CD14-positive monocyte (primary cell): ENCODE measurements at regions not wholly inside any gene's neighbourhood (a gene's known extent, or its start where the extent isn't known, plus 50 kb on each side); places are given as distances from the start of the nearest gene placed in this dataset.

Experiments
- DNase-seq, 3 donors: peaks; one replicate each; pipeline ENCODE4 v3.0.0-alpha.2; 2011 to 2022
- H2AFZ ChIP-seq: 2 replicates; pipeline ENCODE4 v1.6.0; 2012; ENCODE audit warnings: mild to moderate bottlenecking, low read depth, low read length, inconsistent platforms; ENCODE audit not compliant: insufficient read depth, poor library complexity, severe bottlenecking
- H3K27ac ChIP-seq, 2 donors: 1 replicate in 1 of 2; 2 replicates in 1 of 2; pipeline ENCODE4 v1.5.1; 2012 to 2013; ENCODE audit warnings: low read length in 2 of 2, control low read depth in 1 of 2, inconsistent platforms in 1 of 2, low read depth in 1 of 2, mild to moderate bottlenecking in 1 of 2
- H3K27me3 ChIP-seq, 2 donors: one replicate each; pipeline versions ENCODE4 v1.6.0 to v1.6.1; 2011 to 2013; ENCODE audit warnings: low read length in 2 of 2; ENCODE audit not compliant: control insufficient read depth in 2 of 2, insufficient read depth in 2 of 2
- H3K36me3 ChIP-seq, 2 donors: replicated peaks in 1 of 2; 1 replicate in 1 of 2; 2 replicates in 1 of 2; pipeline versions ENCODE4 v1.5.1 to v1.6.1; 2012 to 2013; ENCODE audit warnings: low read length in 2 of 2, control low read depth in 1 of 2, inconsistent platforms in 1 of 2, mild to moderate bottlenecking in 1 of 2; ENCODE audit not compliant: insufficient read depth in 2 of 2, control insufficient read depth in 1 of 2
- H3K4me1 ChIP-seq, 2 donors: 1 replicate in 1 of 2; 2 replicates in 1 of 2; pipeline versions ENCODE4 v1.5.1 to v1.6.1; 2012 to 2013; ENCODE audit warnings: low read length in 2 of 2, control low read depth in 1 of 2, inconsistent platforms in 1 of 2, mild to moderate bottlenecking in 1 of 2, moderate library complexity in 1 of 2; ENCODE audit not compliant: insufficient read depth in 2 of 2, control insufficient read depth in 1 of 2
- H3K4me2 ChIP-seq: replicated peaks from 2 replicates; pipeline ENCODE3; 2012; ENCODE audit warnings: low read length, moderate library complexity, mild to moderate bottlenecking; ENCODE audit not compliant: poor library complexity, severe bottlenecking; ENCODE audit errors: extremely low read depth
- H3K4me3 ChIP-seq, 3 experiments: fragments of 200-600 bp in 1 of 3; sonication (generic) in 1 of 3; replicated peaks in 1 of 3; 1 replicate in 2 of 3; 2 replicates in 1 of 3; pipeline ENCODE4 v1.5.1; 2011 to 2013; ENCODE audit warnings: low read length in 3 of 3, mild to moderate bottlenecking in 3 of 3, control low read depth in 2 of 3, low read depth in 2 of 3, inconsistent platforms in 1 of 3, moderate library complexity in 1 of 3
- H3K79me2 ChIP-seq: 2 replicates; pipeline ENCODE4 v1.6.0; 2012; ENCODE audit warnings: mild to moderate bottlenecking, control low read depth, inconsistent platforms, low read length, moderate library complexity; ENCODE audit not compliant: insufficient read depth
- H3K9ac ChIP-seq: 2 replicates; pipeline ENCODE4 v1.6.0; 2017; ENCODE audit warnings: low read length, mild to moderate bottlenecking; ENCODE audit not compliant: insufficient read depth, poor library complexity, severe bottlenecking
- H3K9me3 ChIP-seq, 2 donors: replicated peaks in 1 of 2; 1 replicate in 1 of 2; 2 replicates in 1 of 2; pipeline versions ENCODE4 v1.5.1 to v1.6.1; 2012 to 2013; ENCODE audit warnings: low read length in 2 of 2, control low read depth in 1 of 2; ENCODE audit not compliant: control insufficient read depth in 1 of 2, insufficient read depth in 1 of 2
- H4K20me1 ChIP-seq: 2 replicates; pipeline ENCODE4 v1.6.0; 2012; ENCODE audit warnings: mild to moderate bottlenecking, low read length, control low read depth, moderate library complexity; ENCODE audit not compliant: insufficient read depth
- H3K27ac Mint-ChIP-seq, 7 donors: one replicate each; pipeline ENCODE4 v1.8.0; 2020; ENCODE audit warnings: mild to moderate bottlenecking in 7 of 7, mixed read lengths in 7 of 7, moderate library complexity in 6 of 7, inconsistent platforms in 2 of 7
- H3K27me3 Mint-ChIP-seq, 3 donors: one replicate each; pipeline ENCODE4 v1.8.0; 2021 to 2022; ENCODE audit warnings: low read depth in 3 of 3, mild to moderate bottlenecking in 3 of 3, mixed read lengths in 3 of 3, moderate library complexity in 3 of 3, inconsistent platforms in 1 of 3
- H3K36me3 Mint-ChIP-seq, 2 donors: one replicate each; pipeline ENCODE4 v1.8.0; 2020; ENCODE audit warnings: mixed read lengths in 2 of 2, inconsistent platforms in 1 of 2, mild to moderate bottlenecking in 1 of 2
- H3K4me1 Mint-ChIP-seq: one replicate; pipeline ENCODE4 v1.8.0; 2020; ENCODE audit warnings: mild to moderate bottlenecking, mixed read lengths
- H3K4me3 Mint-ChIP-seq, 2 donors: one replicate each; pipeline ENCODE4 v1.8.0; 2020; ENCODE audit warnings: mild to moderate bottlenecking in 2 of 2, mixed read lengths in 2 of 2, moderate library complexity in 1 of 2
- H3K9me3 Mint-ChIP-seq, 7 donors: one replicate each; pipeline ENCODE4 v1.8.0; 2020 to 2022; ENCODE audit warnings: mixed read lengths in 7 of 7, mild to moderate bottlenecking in 6 of 7, moderate library complexity in 6 of 7, inconsistent platforms in 2 of 7
- CTCF ChIP-seq: fragments of 200-600 bp; IDR thresholded peaks from one replicate; pipeline ENCODE4 v1.8.0; 2022; ENCODE audit warnings: antibody characterized with exemption, mild to moderate bottlenecking
- WGBS: methylation state at CpG from one replicate; pipeline ENCODE4 v1.1.5; 2013; ENCODE audit warnings: missing lambda C conversion rate; ENCODE audit not compliant: insufficient coverage; 5-methylcytosine and 5-hydroxymethylcytosine counted together
- intact Hi-C, 2 donors: fragments of 100-400 bp; cut with micrococcal nuclease; formaldehyde crosslinking; loops; one replicate each; pipeline versions ENCODE4 v1.15.0 to v1.15.1; 2023

GRCh38 chr5:145680169-145680568 lies 155.0 kb downstream of the PRELID2 start:
- no peak for DNase-seq
- intact Hi-C loops = loop anchor here (5.0 to 10.0 kb wide), 3 partner anchors 147 to 365 kb away; partner anchors contain the start of gene PRELID2 (in 1 of the 2)
- Mint-ChIP-seq H3K36me3 (no peaks in the 10 kb centered on the region), H3K27me3 (peaks cover 0 to 1% (median 0%) of the 10 kb centered on the region in 3 donors), H3K27ac (no peak overlapping the region), H3K9me3 (no peaks in the 10 kb centered on the region), H3K4me1 (peaks cover 9% of the 10 kb centered on the region), H3K4me3 (no peak overlapping the region)
- no peaks in the 10 kb centered on the region for H3K36me3 ChIP-seq
- peak; percentile 29 for TF ChIP-seq CTCF
- no peaks in the 10 kb centered on the region for H3K27me3 ChIP-seq
- no peak overlapping the region for H3K4me2 ChIP-seq
- H4K20me1 ChIP-seq = no peaks in the 10 kb centered on the region
- H2AFZ ChIP-seq = no peak overlapping the region
- H3K4me3 ChIP-seq = no peak overlapping the region
- H3K9ac ChIP-seq = no peak overlapping the region
- H3K27ac ChIP-seq = no peak overlapping the region
- H3K4me1 ChIP-seq = peaks cover 0 to 4% of the 10 kb centered on the region in 2 donors
- H3K9me3 ChIP-seq = no peaks in the 10 kb centered on the region
- H3K79me2 ChIP-seq = no peaks in the 10 kb centered on the region

GRCh38 chr5:145678255-145678654 lies 156.9 kb downstream of the PRELID2 start:
- H2AFZ ChIP-seq = no peak overlapping the region
- H3K9me3 Mint-ChIP-seq = no peaks in the 10 kb centered on the region
- no peak overlapping the region for H3K4me3 Mint-ChIP-seq
- no peak overlapping the region for H3K27ac Mint-ChIP-seq
- no peak overlapping the region for H3K27ac ChIP-seq
- intact Hi-C loops = no loop called here
- H3K36me3 ChIP-seq = no peaks in the 10 kb centered on the region
- no peaks in the 10 kb centered on the region for H3K9me3 ChIP-seq
- H3K9ac ChIP-seq = no peak overlapping the region
- H3K4me2 ChIP-seq = no peak overlapping the region
- H3K4me3 ChIP-seq = no peak overlapping the region
- no peaks in the 10 kb centered on the region for H4K20me1 ChIP-seq
- no peaks in the 10 kb centered on the region for H3K36me3 Mint-ChIP-seq
- DNase-seq = no peak
- no peaks in the 10 kb centered on the region for H3K79me2 ChIP-seq
- no peaks in the 10 kb centered on the region for H3K27me3 ChIP-seq
- H3K27me3 Mint-ChIP-seq = no peaks in the 10 kb centered on the region
- TF ChIP-seq CTCF = no peak
- peaks cover 3% of the 10 kb centered on the region for H3K4me1 Mint-ChIP-seq
- no peaks in the 10 kb centered on the region for H3K4me1 ChIP-seq
- no CpG with 5 or more reads among the region's 2 CpGs for WGBS
